GM23338 (cell line): ENCODE measurements at regions not wholly inside any gene's neighbourhood (a gene's known extent, or its start where the extent isn't known, plus 50 kb on each side); places are given as distances from the start of the nearest gene placed in this dataset.

ENCODE experiments used
- ATAC-seq: fragments of 200-7000 bp; cut with Tn5 transposase; 3 replicates; pipeline ENCODE4 v1.9.1; 2020
- DNase-seq: peaks from one replicate; pipeline ENCODE4 v3.0.0-alpha.2; 2015; ENCODE audit warnings: low spot score
- H2AFZ ChIP-seq: fragments of 200-600 bp; sonication (generic); 2 replicates; pipeline ENCODE4 v1.8.0; 2016; ENCODE audit warnings: antibody characterized with exemption, mild to moderate bottlenecking, moderate library complexity
- H3F3A ChIP-seq: fragments of 200-600 bp; sonication (generic); replicated peaks from 2 replicates; pipeline ENCODE4 v1.8.0; 2017; ENCODE audit warnings: antibody characterized with exemption, mixed run types, low read depth
- H3K27ac ChIP-seq: fragments of 200-600 bp; sonication (generic); 2 replicates; pipeline ENCODE4 v1.6.1; 2016; ENCODE audit warnings: low read depth
- H3K27me3 ChIP-seq: fragments of 200-600 bp; sonication (generic); 2 replicates; pipeline ENCODE4 v1.8.0; 2016; ENCODE audit warnings: mild to moderate bottlenecking, mixed run types, moderate library complexity; ENCODE audit not compliant: insufficient read depth
- H3K36me3 ChIP-seq: fragments of 200-600 bp; sonication (generic); 2 replicates; pipeline ENCODE4 v1.8.0; 2016; ENCODE audit warnings: mild to moderate bottlenecking; ENCODE audit not compliant: insufficient read depth
- H3K4me1 ChIP-seq: fragments of 200-600 bp; sonication (generic); 2 replicates; pipeline ENCODE4 v1.8.0; 2016; ENCODE audit warnings: mild to moderate bottlenecking, moderate library complexity; ENCODE audit not compliant: insufficient read depth
- H3K4me2 ChIP-seq: fragments of 200-600 bp; sonication (generic); 2 replicates; pipeline ENCODE4 v1.7.1; 2017; ENCODE audit warnings: mixed run types
- H3K4me3 ChIP-seq: fragments of 200-600 bp; sonication (generic); 2 replicates; pipeline ENCODE4 v1.6.1; 2016; ENCODE audit warnings: mixed run types
- H3K79me2 ChIP-seq: fragments of 200-600 bp; sonication (generic); replicated peaks from 2 replicates; pipeline ENCODE4 v1.8.0; 2017; ENCODE audit warnings: mild to moderate bottlenecking; ENCODE audit not compliant: insufficient read depth
- H3K9me2 ChIP-seq: fragments of 200-600 bp; sonication (generic); 2 replicates; pipeline ENCODE4 v1.8.0; 2017; ENCODE audit not compliant: insufficient read depth
- H4K20me1 ChIP-seq: fragments of 200-600 bp; sonication (generic); replicated peaks from 2 replicates; pipeline ENCODE4 v1.8.0; 2017; ENCODE audit warnings: mild to moderate bottlenecking; ENCODE audit not compliant: insufficient read depth
- H3K27ac Mint-ChIP-seq: 2 replicates; pipeline ENCODE4 v1.8.0; 2020; ENCODE audit warnings: inconsistent platforms, mild to moderate bottlenecking, moderate library complexity, mixed read lengths
- H3K27me3 Mint-ChIP-seq: 3 replicates; pipeline ENCODE4 v1.8.0; 2022; ENCODE audit warnings: low read depth, mild to moderate bottlenecking, moderate library complexity, mixed read lengths, inconsistent platforms; ENCODE audit not compliant: insufficient read depth, poor library complexity
- H3K36me3 Mint-ChIP-seq: 3 replicates; pipeline ENCODE4 v1.8.0; 2021; ENCODE audit warnings: low read depth, mild to moderate bottlenecking, inconsistent platforms, moderate library complexity, mixed read lengths
- H3K4me1 Mint-ChIP-seq: 3 replicates; pipeline ENCODE4 v1.8.0; 2020; ENCODE audit warnings: mild to moderate bottlenecking, inconsistent platforms, mixed read lengths
- H3K4me3 Mint-ChIP-seq: 3 replicates; pipeline ENCODE4 v1.8.0; 2021; ENCODE audit warnings: moderate library complexity, mild to moderate bottlenecking, inconsistent platforms, mixed read lengths
- H3K9me3 Mint-ChIP-seq: 3 replicates; pipeline ENCODE4 v1.8.0; 2020; ENCODE audit warnings: moderate library complexity, mild to moderate bottlenecking, inconsistent platforms, mixed read lengths
- CREB1 ChIP-seq: fragments of 250-450 bp; sonication (Bioruptor Pico); IDR thresholded peaks from 2 replicates; pipeline ENCODE4 v1.5.0; 2020; ENCODE audit warnings: low read depth, mild to moderate bottlenecking, moderate library complexity
- EZH2 ChIP-seq: fragments of 200-600 bp; sonication (generic); IDR thresholded peaks from one replicate; pipeline ENCODE4 v1.8.0; 2017; ENCODE audit warnings: antibody characterized with exemption, mild to moderate bottlenecking, low read depth; ENCODE audit not compliant: unreplicated experiment
- EZH2phosphoT487 ChIP-seq: fragments of 200-600 bp; sonication (generic); IDR thresholded peaks from one replicate; pipeline ENCODE4 v1.8.1; 2018; ENCODE audit warnings: antibody characterized with exemption; ENCODE audit not compliant: unreplicated experiment
- STAT1 ChIP-seq: IDR thresholded peaks from one replicate; pipeline ENCODE4 v1.6.1; 2016; ENCODE audit warnings: antibody characterized with exemption; ENCODE audit not compliant: unreplicated experiment
- TF ChIP-seq, protein P1 (sequence below): IDR thresholded peaks from one replicate; pipeline ENCODE4 v1.6.1; 2018; ENCODE audit warnings: antibody characterized with exemption; ENCODE audit not compliant: unreplicated experiment
- TF ChIP-seq, protein P2 (sequence below): IDR thresholded peaks from 2 replicates; pipeline ENCODE4 v1.6.1; 2016; ENCODE audit warnings: antibody characterized with exemption
- TF ChIP-seq, protein P3 (sequence below): fragments of 250-450 bp; sonication (Bioruptor Pico); IDR thresholded peaks from 2 replicates; pipeline ENCODE4 v1.5.0; 2020; ENCODE audit warnings: mild to moderate bottlenecking, moderate library complexity

DNA sequence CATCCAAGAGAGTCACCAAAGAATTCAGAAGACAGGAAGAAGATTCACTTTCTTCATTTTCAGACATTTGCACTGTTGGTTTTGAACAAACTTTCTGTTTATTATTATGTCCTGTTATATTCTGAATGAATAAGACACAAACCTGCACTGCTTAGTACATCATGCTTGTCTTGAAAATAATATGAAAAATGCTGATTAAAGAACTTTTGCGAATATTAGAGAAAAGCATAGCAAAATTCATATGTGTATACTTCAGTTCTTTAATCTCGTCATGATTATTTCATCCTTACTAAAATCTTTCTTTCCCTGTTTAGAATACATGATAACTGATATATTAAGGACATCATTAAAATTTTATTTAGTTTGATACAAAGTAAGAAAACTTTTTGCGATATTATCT lies 504.1 kb downstream of the POM121L12 start:
- DNase-seq (no peak), ATAC-seq (no peak)
- H3K4me3 Mint-ChIP-seq = no peak overlapping the region
- H3K27me3 Mint-ChIP-seq = no peaks in the 10 kb centered on the region
- Histone ChIP-seq H3K27ac (no peak overlapping the region), H3K79me2 (no peaks in the 10 kb centered on the region), H3K4me2 (no peak overlapping the region), H3K27me3 (no peaks in the 10 kb centered on the region), H4K20me1 (no peaks in the 10 kb centered on the region), H3F3A (no peaks in the 10 kb centered on the region), H2AFZ (no peak overlapping the region), H3K36me3 (no peaks in the 10 kb centered on the region), H3K9me2 (0 out of 2 replicates have a peak, but pooled peaks cover 3% of the 10 kb centered on the region), H3K4me3 (no peak overlapping the region), H3K4me1 (no peaks in the 10 kb centered on the region)
- TF ChIP-seq EZH2phosphoT487 (no peak), CREB1 (no peak), EZH2 (no peak), STAT1 (no peak)
- TF ChIP-seq, protein P1, sequence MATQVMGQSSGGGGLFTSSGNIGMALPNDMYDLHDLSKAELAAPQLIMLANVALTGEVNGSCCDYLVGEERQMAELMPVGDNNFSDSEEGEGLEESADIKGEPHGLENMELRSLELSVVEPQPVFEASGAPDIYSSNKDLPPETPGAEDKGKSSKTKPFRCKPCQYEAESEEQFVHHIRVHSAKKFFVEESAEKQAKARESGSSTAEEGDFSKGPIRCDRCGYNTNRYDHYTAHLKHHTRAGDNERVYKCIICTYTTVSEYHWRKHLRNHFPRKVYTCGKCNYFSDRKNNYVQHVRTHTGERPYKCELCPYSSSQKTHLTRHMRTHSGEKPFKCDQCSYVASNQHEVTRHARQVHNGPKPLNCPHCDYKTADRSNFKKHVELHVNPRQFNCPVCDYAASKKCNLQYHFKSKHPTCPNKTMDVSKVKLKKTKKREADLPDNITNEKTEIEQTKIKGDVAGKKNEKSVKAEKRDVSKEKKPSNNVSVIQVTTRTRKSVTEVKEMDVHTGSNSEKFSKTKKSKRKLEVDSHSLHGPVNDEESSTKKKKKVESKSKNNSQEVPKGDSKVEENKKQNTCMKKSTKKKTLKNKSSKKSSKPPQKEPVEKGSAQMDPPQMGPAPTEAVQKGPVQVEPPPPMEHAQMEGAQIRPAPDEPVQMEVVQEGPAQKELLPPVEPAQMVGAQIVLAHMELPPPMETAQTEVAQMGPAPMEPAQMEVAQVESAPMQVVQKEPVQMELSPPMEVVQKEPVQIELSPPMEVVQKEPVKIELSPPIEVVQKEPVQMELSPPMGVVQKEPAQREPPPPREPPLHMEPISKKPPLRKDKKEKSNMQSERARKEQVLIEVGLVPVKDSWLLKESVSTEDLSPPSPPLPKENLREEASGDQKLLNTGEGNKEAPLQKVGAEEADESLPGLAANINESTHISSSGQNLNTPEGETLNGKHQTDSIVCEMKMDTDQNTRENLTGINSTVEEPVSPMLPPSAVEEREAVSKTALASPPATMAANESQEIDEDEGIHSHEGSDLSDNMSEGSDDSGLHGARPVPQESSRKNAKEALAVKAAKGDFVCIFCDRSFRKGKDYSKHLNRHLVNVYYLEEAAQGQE = no peak
- TF ChIP-seq, protein P2, sequence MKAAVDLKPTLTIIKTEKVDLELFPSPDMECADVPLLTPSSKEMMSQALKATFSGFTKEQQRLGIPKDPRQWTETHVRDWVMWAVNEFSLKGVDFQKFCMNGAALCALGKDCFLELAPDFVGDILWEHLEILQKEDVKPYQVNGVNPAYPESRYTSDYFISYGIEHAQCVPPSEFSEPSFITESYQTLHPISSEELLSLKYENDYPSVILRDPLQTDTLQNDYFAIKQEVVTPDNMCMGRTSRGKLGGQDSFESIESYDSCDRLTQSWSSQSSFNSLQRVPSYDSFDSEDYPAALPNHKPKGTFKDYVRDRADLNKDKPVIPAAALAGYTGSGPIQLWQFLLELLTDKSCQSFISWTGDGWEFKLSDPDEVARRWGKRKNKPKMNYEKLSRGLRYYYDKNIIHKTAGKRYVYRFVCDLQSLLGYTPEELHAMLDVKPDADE = no peak
- TF ChIP-seq, protein P3, sequence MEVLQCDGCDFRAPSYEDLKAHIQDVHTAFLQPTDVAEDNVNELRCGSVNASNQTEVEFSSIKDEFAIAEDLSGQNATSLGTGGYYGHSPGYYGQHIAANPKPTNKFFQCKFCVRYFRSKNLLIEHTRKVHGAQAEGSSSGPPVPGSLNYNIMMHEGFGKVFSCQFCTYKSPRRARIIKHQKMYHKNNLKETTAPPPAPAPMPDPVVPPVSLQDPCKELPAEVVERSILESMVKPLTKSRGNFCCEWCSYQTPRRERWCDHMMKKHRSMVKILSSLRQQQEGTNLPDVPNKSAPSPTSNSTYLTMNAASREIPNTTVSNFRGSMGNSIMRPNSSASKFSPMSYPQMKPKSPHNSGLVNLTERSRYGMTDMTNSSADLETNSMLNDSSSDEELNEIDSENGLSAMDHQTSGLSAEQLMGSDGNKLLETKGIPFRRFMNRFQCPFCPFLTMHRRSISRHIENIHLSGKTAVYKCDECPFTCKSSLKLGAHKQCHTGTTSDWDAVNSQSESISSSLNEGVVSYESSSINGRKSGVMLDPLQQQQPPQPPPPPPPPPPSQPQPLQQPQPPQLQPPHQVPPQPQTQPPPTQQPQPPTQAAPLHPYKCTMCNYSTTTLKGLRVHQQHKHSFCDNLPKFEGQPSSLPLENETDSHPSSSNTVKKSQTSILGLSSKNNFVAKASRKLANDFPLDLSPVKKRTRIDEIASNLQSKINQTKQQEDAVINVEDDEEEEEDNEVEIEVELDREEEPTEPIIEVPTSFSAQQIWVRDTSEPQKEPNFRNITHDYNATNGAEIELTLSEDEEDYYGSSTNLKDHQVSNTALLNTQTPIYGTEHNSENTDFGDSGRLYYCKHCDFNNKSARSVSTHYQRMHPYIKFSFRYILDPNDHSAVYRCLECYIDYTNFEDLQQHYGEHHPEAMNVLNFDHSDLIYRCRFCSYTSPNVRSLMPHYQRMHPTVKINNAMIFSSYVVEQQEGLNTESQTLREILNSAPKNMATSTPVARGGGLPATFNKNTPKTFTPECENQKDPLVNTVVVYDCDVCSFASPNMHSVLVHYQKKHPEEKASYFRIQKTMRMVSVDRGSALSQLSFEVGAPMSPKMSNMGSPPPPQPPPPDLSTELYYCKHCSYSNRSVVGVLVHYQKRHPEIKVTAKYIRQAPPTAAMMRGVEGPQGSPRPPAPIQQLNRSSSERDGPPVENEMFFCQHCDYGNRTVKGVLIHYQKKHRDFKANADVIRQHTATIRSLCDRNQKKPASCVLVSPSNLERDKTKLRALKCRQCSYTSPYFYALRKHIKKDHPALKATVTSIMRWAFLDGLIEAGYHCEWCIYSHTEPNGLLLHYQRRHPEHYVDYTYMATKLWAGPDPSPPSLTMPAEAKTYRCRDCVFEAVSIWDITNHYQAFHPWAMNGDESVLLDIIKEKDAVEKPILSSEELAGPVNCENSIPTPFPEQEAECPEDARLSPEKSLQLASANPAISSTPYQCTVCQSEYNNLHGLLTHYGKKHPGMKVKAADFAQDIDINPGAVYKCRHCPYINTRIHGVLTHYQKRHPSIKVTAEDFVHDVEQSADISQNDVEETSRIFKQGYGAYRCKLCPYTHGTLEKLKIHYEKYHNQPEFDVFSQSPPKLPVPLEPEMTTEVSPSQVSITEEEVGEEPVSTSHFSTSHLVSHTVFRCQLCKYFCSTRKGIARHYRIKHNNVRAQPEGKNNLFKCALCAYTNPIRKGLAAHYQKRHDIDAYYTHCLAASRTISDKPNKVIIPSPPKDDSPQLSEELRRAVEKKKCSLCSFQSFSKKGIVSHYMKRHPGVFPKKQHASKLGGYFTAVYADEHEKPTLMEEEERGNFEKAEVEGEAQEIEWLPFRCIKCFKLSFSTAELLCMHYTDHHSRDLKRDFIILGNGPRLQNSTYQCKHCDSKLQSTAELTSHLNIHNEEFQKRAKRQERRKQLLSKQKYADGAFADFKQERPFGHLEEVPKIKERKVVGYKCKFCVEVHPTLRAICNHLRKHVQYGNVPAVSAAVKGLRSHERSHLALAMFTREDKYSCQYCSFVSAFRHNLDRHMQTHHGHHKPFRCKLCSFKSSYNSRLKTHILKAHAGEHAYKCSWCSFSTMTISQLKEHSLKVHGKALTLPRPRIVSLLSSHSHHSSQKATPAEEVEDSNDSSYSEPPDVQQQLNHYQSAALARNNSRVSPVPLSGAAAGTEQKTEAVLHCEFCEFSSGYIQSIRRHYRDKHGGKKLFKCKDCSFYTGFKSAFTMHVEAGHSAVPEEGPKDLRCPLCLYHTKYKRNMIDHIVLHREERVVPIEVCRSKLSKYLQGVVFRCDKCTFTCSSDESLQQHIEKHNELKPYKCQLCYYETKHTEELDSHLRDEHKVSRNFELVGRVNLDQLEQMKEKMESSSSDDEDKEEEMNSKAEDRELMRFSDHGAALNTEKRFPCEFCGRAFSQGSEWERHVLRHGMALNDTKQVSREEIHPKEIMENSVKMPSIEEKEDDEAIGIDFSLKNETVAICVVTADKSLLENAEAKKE (CRISPR knock-in tag) = no peak
- H3K9me3 Mint-ChIP-seq = no peaks in the 10 kb centered on the region
- H3K4me1 Mint-ChIP-seq = no peaks in the 10 kb centered on the region
- H3K36me3 Mint-ChIP-seq = no peaks in the 10 kb centered on the region
- H3K27ac Mint-ChIP-seq = no peak overlapping the region
